ENCODE measurements at regions not wholly inside any gene's neighbourhood (a gene's known extent, or its start where the extent isn't known, plus 50 kb on each side); places are given as distances from the start of the nearest gene placed in this dataset.

DNA sequence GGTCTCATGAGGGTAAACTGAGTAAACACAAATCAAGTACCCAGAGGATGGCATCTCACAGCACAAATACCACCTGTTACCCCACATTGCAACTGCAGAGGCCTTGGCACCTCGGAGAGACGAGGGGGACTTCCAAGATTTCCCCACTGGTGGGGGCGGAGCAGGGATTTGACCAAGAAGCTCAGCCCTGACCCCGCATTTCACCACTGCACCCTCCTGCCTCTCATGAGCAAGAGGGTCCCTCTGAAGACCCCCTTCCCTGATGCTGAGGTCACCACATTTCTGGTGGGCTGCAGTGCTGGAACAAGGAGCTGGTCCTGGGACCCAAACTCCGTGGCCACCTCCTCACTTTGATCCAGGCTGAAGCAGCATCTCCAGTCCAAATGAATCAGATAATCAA, 342.4 kb downstream of the NPHP4 start:
- in situ Hi-C loops (cut with MboI; ENCODE audit: low sequenced_read_pairs in 4 of 4), result no loop called here
- DNase-seq, result no peak
- Histone ChIP-seq H3K36me3 (no peaks in the 10 kb centered on the region), H3K9me3 (no peaks in the 10 kb centered on the region), H3K27me3 (no peaks in the 10 kb centered on the region), H3K4me1 (no peaks in the 10 kb centered on the region), H3K27ac (no peak overlapping the region), H3K4me3 (no peak overlapping the region)
- no peak for TF ChIP-seq POLR2A (IDR thresholded peaks at IDR 0.05)
- TF ChIP-seq, protein P1, sequence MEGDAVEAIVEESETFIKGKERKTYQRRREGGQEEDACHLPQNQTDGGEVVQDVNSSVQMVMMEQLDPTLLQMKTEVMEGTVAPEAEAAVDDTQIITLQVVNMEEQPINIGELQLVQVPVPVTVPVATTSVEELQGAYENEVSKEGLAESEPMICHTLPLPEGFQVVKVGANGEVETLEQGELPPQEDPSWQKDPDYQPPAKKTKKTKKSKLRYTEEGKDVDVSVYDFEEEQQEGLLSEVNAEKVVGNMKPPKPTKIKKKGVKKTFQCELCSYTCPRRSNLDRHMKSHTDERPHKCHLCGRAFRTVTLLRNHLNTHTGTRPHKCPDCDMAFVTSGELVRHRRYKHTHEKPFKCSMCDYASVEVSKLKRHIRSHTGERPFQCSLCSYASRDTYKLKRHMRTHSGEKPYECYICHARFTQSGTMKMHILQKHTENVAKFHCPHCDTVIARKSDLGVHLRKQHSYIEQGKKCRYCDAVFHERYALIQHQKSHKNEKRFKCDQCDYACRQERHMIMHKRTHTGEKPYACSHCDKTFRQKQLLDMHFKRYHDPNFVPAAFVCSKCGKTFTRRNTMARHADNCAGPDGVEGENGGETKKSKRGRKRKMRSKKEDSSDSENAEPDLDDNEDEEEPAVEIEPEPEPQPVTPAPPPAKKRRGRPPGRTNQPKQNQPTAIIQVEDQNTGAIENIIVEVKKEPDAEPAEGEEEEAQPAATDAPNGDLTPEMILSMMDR (IDR thresholded peaks at IDR 0.05 in 4 of 5, conservative IDR thresholded peaks at IDR 0.05 in 1 of 5), result no peak
- ATAC-seq, result no peak
- intact Hi-C loops (cut with DNase I; ENCODE audit: low total_unique reads), result no loop called here

DNA sequence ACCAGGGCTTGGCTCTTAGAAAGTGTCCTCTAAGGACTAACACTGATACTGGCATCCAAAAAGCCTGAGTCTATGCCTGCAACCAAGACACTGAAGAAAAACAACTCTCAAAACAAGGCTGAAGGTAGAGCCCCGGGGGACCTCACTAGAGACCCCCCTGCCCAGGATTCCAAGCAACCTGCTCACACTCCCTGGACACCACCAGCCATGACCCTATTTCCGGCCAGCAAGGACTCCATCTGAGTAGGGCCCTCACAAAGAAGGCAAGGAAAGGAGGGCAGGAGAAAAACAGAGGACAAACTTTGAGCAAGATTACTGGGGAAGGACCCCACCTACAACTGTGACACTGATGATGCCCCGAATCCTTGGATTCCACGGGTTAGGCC, 343.1 kb downstream of the NPHP4 start:
- intact Hi-C loops (cut with DNase I; ENCODE audit: low total_unique reads) (no loop called here), in situ Hi-C loops (cut with MboI; ENCODE audit: low sequenced_read_pairs in 4 of 4) (no loop called here)
- DNase-seq, result no peak
- no peaks in the 10 kb centered on the region for H3K27me3 ChIP-seq
- no peak overlapping the region for H3K27ac ChIP-seq
- no peaks in the 10 kb centered on the region for H3K4me1 ChIP-seq
- no peak for ATAC-seq
- no peak overlapping the region for H3K4me3 ChIP-seq
- no peaks in the 10 kb centered on the region for H3K36me3 ChIP-seq
- no peak for TF ChIP-seq POLR2A (IDR thresholded peaks at IDR 0.05)
- TF ChIP-seq, protein P1 (IDR thresholded peaks at IDR 0.05 in 4 of 5, conservative IDR thresholded peaks at IDR 0.05 in 1 of 5), result no peak
- H3K9me3 ChIP-seq, result no peaks in the 10 kb centered on the region

DNA sequence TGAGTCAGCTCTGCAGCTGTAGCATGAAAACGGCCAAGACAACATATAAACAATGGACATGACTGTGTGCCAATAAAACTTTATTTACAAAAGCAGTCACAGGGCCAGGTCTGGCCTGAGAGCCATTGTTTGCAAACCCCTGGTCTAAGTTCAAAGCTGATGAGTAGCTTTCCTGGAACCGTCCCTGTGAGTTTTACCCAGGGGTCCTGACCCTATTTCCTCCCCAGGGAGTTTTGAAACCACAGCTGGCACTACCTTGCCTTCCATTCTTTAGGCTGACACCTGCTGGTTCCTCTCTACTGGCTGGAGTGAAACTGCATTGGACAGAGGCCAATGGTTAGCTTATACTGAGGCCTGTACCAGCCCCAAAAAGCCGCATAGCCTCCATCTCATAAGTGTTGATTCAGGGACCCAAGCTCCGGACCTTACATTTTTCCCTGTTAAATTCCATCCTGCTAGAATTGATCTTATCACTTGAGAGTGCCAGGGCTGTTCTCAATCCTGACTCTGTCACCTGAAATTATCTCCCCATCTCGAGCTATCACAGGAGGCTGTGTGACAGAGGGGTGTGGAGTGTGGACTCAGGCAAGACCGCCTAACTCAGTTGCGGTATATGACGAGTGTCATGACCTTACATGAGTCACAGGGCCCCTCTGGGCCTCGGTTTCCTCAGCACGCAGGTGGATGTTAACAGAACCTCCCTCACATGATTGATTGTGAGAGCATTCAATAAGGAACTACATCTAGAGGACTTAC, 343.6 kb downstream of the NPHP4 start:
- no peak for TF ChIP-seq POLR2A (IDR thresholded peaks at IDR 0.05)
- TF ChIP-seq, protein P1 (IDR thresholded peaks at IDR 0.05 in 4 of 5, conservative IDR thresholded peaks at IDR 0.05 in 1 of 5), result no peak
- intact Hi-C loops (cut with DNase I; ENCODE audit: low total_unique reads), result no loop called here
- DNase-seq (no peak), ATAC-seq (no peak)
- H3K4me3 ChIP-seq, result no peak overlapping the region
- H3K9me3 ChIP-seq, result no peaks in the 10 kb centered on the region
- no peaks in the 10 kb centered on the region for H3K36me3 ChIP-seq
- no peaks in the 10 kb centered on the region for H3K27me3 ChIP-seq
- no peak overlapping the region for H3K27ac ChIP-seq
- in situ Hi-C loops (cut with MboI; ENCODE audit: low sequenced_read_pairs in 4 of 4), result no loop called here
- H3K4me1 ChIP-seq, result no peaks in the 10 kb centered on the region

DNA sequence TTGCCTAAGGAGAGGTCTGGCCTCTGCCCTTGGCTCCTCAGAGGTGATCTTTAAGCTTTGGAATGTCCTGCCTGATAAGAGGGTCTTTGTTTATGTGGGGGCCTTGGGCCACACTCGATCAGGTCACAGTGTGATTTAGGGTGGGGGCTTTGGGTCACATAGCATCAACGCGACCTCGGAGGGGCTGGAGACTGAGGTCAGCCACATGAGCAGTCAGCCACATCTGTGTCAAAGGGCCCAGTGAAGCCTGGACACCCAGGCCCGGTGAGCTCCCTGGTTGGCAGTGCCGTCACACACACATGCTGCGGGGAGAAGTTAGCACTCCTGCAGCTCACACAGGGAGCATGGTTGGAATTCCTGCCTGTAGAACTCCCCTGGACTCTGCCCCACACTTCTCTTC, 345.0 kb downstream of the NPHP4 start:
- Histone ChIP-seq H3K4me3 (no peak overlapping the region), H3K4me1 (no peaks in the 10 kb centered on the region), H3K36me3 (no peaks in the 10 kb centered on the region), H3K27me3 (no peaks in the 10 kb centered on the region), H3K27ac (no peak overlapping the region), H3K9me3 (no peaks in the 10 kb centered on the region)
- TF ChIP-seq, protein P1 (IDR thresholded peaks at IDR 0.05 in 4 of 5, conservative IDR thresholded peaks at IDR 0.05 in 1 of 5), result no peak
- no peak for TF ChIP-seq POLR2A (IDR thresholded peaks at IDR 0.05)
- DNase-seq (no peak), ATAC-seq (no peak)
- intact Hi-C loops (cut with DNase I; ENCODE audit: low total_unique reads), result no loop called here
- in situ Hi-C loops (cut with MboI; ENCODE audit: low sequenced_read_pairs in 4 of 4), result no loop called here

Data from gastrocnemius medialis (tissue), 4 donors.